Vagina (tissue), 2 donors: ENCODE measurements at regions not wholly inside any gene's neighbourhood (a gene's known extent, or its start where the extent isn't known, plus 50 kb on each side); places are given as distances from the start of the nearest gene placed in this dataset.

Source experiments
- POLR2A ChIP-seq, 2 donors: fragments of 450-650 bp; IDR thresholded peaks; one replicate each; pipeline ENCODE4 v1.6.1; 2017; ENCODE audit warnings: antibody characterized with exemption in 2 of 2, mild to moderate bottlenecking in 2 of 2, moderate library complexity in 2 of 2
- TF ChIP-seq, protein P1 (sequence below), 3 experiments: fragments of 450-650 bp in 2 of 3; fragments of 200-600 bp in 1 of 3; sonication (generic) in 1 of 3; IDR thresholded peaks; one replicate each; pipeline ENCODE4 v1.5.1; 2017 to 2019; ENCODE audit warnings: antibody characterized with exemption in 3 of 3, mild to moderate bottlenecking in 2 of 3, moderate library complexity in 2 of 3

DNA sequence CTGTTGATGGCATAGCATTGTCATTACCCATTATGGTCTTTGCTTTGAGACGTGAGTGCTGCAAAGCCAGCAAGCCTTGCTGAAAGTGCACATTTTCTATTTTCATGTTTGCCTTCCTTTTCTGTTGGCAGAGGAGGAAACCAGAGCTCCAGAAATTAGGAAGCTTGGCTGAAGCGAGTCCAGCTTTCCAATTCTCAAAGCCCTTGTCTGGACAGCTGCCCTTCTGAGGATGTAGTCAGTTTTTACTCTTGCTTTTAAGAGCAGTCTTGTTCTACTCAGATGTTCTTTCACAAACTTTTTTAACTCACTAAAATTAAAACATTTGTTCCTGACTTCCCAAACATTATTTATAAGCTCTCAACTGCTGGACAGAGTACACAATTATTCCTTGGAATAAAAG, 93.8 kb downstream of the ICOS start:
- TF ChIP-seq, protein P1, sequence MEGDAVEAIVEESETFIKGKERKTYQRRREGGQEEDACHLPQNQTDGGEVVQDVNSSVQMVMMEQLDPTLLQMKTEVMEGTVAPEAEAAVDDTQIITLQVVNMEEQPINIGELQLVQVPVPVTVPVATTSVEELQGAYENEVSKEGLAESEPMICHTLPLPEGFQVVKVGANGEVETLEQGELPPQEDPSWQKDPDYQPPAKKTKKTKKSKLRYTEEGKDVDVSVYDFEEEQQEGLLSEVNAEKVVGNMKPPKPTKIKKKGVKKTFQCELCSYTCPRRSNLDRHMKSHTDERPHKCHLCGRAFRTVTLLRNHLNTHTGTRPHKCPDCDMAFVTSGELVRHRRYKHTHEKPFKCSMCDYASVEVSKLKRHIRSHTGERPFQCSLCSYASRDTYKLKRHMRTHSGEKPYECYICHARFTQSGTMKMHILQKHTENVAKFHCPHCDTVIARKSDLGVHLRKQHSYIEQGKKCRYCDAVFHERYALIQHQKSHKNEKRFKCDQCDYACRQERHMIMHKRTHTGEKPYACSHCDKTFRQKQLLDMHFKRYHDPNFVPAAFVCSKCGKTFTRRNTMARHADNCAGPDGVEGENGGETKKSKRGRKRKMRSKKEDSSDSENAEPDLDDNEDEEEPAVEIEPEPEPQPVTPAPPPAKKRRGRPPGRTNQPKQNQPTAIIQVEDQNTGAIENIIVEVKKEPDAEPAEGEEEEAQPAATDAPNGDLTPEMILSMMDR (IDR thresholded peaks at IDR 0.05): no peak
- TF ChIP-seq POLR2A (IDR thresholded peaks at IDR 0.05): no peak
